ENCODE measurements at regions not wholly inside any gene's neighbourhood (a gene's known extent, or its start where the extent isn't known, plus 50 kb on each side); places are given as distances from the start of the nearest gene placed in this dataset.

DNA sequence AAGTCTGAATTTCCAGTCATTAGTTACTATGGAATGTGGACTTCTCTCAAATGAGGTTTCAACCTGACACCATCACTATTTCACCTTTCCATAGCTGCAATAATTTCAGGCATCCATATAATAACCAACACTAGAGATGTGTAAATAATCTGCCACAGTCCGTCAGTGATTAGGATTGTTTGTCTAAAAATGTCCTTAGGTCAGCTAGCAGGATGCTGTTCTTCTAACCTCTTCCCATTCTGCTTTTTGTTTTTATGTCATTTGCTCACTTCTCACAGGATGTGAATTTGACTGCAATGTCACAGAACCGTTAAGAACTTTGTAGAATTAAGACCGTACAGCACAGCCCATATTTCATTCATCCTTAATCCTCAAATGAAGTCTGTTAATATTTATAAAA lies 166.4 kb upstream of the RASA1 start:
- ATAC-seq (no peak), DNase-seq (ENCODE audit: low spot score) (no peak)
- no peaks in the 10 kb centered on the region for H3K36me3 ChIP-seq (ENCODE audit: insufficient read depth)
- Mint-ChIP-seq H3K9me3 (no peaks in the 10 kb centered on the region; the same call in 2 of the 3 replicates), H3K4me1 (no peaks in the 10 kb centered on the region), H3K36me3 (ENCODE audit: low read depth) (no peaks in the 10 kb centered on the region), H3K27ac (no peak overlapping the region), H3K4me3 (no peak overlapping the region), H3K27me3 (ENCODE audit: insufficient read depth, low read depth, poor library complexity) (no peaks in the 10 kb centered on the region)
- no peak overlapping the region for H3K4me3 ChIP-seq
- no peak for TF ChIP-seq CREB1 (CRISPR knock-in tag; IDR thresholded peaks at IDR 0.05; ENCODE audit: low read depth)
- no peak for TF ChIP-seq JUNB (IDR thresholded peaks at IDR 0.05; ENCODE audit: unreplicated experiment)
- TF ChIP-seq, protein P1, sequence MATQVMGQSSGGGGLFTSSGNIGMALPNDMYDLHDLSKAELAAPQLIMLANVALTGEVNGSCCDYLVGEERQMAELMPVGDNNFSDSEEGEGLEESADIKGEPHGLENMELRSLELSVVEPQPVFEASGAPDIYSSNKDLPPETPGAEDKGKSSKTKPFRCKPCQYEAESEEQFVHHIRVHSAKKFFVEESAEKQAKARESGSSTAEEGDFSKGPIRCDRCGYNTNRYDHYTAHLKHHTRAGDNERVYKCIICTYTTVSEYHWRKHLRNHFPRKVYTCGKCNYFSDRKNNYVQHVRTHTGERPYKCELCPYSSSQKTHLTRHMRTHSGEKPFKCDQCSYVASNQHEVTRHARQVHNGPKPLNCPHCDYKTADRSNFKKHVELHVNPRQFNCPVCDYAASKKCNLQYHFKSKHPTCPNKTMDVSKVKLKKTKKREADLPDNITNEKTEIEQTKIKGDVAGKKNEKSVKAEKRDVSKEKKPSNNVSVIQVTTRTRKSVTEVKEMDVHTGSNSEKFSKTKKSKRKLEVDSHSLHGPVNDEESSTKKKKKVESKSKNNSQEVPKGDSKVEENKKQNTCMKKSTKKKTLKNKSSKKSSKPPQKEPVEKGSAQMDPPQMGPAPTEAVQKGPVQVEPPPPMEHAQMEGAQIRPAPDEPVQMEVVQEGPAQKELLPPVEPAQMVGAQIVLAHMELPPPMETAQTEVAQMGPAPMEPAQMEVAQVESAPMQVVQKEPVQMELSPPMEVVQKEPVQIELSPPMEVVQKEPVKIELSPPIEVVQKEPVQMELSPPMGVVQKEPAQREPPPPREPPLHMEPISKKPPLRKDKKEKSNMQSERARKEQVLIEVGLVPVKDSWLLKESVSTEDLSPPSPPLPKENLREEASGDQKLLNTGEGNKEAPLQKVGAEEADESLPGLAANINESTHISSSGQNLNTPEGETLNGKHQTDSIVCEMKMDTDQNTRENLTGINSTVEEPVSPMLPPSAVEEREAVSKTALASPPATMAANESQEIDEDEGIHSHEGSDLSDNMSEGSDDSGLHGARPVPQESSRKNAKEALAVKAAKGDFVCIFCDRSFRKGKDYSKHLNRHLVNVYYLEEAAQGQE (IDR thresholded peaks at IDR 0.05; ENCODE audit: unreplicated experiment) = no peak
- no peak for TF ChIP-seq ZNF114 (CRISPR knock-in tag; IDR thresholded peaks at IDR 0.05)
- no peak for TF ChIP-seq EZH2 (IDR thresholded peaks at IDR 0.05; ENCODE audit: low read depth, unreplicated experiment)
- TF ChIP-seq STAT1 (IDR thresholded peaks at IDR 0.05; ENCODE audit: unreplicated experiment) = no peak
- no peaks in the 10 kb centered on the region for H4K20me1 ChIP-seq (replicated peaks; ENCODE audit: insufficient read depth)
- H3K4me2 ChIP-seq = no peak overlapping the region
- H3K9me2 ChIP-seq (ENCODE audit: insufficient read depth) = no peaks in the 10 kb centered on the region
- H3K27ac ChIP-seq (ENCODE audit: low read depth) = no peak overlapping the region
- no peaks in the 10 kb centered on the region for H3F3A ChIP-seq (replicated peaks; ENCODE audit: low read depth)
- H3K79me2 ChIP-seq (replicated peaks; ENCODE audit: insufficient read depth) = no peaks in the 10 kb centered on the region
- H3K4me1 ChIP-seq (ENCODE audit: insufficient read depth) = no peaks in the 10 kb centered on the region
- no peaks in the 10 kb centered on the region for H3K27me3 ChIP-seq (ENCODE audit: insufficient read depth)
- H2AFZ ChIP-seq = no peak overlapping the region

DNA sequence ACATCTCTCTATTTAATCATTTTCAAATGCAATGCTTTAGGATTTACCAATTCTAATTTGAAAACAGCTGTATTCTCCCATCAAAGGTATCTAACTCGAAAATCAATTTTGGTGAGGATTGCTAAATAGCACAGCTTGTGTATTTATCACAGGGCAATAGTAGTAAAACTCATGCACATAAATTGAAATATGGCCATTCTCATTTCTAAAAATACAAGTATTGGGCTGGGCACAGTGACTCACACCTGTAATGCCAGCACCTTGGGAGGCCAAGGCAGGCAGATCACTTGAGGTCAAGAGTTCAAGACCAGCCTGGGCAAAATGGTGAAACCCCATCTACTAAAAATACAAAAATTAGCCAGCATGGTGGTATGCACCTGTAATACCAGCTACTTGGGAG lies 164.8 kb upstream of the RASA1 start:
- H3F3A ChIP-seq (replicated peaks; ENCODE audit: low read depth) = no peaks in the 10 kb centered on the region
- H3K4me1 ChIP-seq (ENCODE audit: insufficient read depth) = no peaks in the 10 kb centered on the region
- Mint-ChIP-seq H3K27me3 (ENCODE audit: insufficient read depth, low read depth, poor library complexity) (no peaks in the 10 kb centered on the region), H3K9me3 (no peaks in the 10 kb centered on the region; the same call in 2 of the 3 replicates), H3K4me3 (no peak overlapping the region), H3K36me3 (ENCODE audit: low read depth) (no peaks in the 10 kb centered on the region), H3K27ac (no peak overlapping the region), H3K4me1 (no peaks in the 10 kb centered on the region)
- ATAC-seq (no peak), DNase-seq (ENCODE audit: low spot score) (no peak)
- no peaks in the 10 kb centered on the region for H3K9me2 ChIP-seq (ENCODE audit: insufficient read depth)
- H3K79me2 ChIP-seq (replicated peaks; ENCODE audit: insufficient read depth) = no peaks in the 10 kb centered on the region
- H4K20me1 ChIP-seq (replicated peaks; ENCODE audit: insufficient read depth) = no peaks in the 10 kb centered on the region
- no peaks in the 10 kb centered on the region for H3K36me3 ChIP-seq (ENCODE audit: insufficient read depth)
- H3K4me3 ChIP-seq = no peak overlapping the region
- H3K27me3 ChIP-seq (ENCODE audit: insufficient read depth) = no peaks in the 10 kb centered on the region
- H2AFZ ChIP-seq = no peak overlapping the region
- H3K27ac ChIP-seq (ENCODE audit: low read depth) = no peak overlapping the region
- H3K4me2 ChIP-seq = no peak overlapping the region
- TF ChIP-seq ZNF114 (CRISPR knock-in tag; IDR thresholded peaks at IDR 0.05) = no peak
- TF ChIP-seq CREB1 (CRISPR knock-in tag; IDR thresholded peaks at IDR 0.05; ENCODE audit: low read depth) = no peak
- TF ChIP-seq, protein P2, sequence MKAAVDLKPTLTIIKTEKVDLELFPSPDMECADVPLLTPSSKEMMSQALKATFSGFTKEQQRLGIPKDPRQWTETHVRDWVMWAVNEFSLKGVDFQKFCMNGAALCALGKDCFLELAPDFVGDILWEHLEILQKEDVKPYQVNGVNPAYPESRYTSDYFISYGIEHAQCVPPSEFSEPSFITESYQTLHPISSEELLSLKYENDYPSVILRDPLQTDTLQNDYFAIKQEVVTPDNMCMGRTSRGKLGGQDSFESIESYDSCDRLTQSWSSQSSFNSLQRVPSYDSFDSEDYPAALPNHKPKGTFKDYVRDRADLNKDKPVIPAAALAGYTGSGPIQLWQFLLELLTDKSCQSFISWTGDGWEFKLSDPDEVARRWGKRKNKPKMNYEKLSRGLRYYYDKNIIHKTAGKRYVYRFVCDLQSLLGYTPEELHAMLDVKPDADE (IDR thresholded peaks at IDR 0.05) = no peak
- TF ChIP-seq, protein P3, sequence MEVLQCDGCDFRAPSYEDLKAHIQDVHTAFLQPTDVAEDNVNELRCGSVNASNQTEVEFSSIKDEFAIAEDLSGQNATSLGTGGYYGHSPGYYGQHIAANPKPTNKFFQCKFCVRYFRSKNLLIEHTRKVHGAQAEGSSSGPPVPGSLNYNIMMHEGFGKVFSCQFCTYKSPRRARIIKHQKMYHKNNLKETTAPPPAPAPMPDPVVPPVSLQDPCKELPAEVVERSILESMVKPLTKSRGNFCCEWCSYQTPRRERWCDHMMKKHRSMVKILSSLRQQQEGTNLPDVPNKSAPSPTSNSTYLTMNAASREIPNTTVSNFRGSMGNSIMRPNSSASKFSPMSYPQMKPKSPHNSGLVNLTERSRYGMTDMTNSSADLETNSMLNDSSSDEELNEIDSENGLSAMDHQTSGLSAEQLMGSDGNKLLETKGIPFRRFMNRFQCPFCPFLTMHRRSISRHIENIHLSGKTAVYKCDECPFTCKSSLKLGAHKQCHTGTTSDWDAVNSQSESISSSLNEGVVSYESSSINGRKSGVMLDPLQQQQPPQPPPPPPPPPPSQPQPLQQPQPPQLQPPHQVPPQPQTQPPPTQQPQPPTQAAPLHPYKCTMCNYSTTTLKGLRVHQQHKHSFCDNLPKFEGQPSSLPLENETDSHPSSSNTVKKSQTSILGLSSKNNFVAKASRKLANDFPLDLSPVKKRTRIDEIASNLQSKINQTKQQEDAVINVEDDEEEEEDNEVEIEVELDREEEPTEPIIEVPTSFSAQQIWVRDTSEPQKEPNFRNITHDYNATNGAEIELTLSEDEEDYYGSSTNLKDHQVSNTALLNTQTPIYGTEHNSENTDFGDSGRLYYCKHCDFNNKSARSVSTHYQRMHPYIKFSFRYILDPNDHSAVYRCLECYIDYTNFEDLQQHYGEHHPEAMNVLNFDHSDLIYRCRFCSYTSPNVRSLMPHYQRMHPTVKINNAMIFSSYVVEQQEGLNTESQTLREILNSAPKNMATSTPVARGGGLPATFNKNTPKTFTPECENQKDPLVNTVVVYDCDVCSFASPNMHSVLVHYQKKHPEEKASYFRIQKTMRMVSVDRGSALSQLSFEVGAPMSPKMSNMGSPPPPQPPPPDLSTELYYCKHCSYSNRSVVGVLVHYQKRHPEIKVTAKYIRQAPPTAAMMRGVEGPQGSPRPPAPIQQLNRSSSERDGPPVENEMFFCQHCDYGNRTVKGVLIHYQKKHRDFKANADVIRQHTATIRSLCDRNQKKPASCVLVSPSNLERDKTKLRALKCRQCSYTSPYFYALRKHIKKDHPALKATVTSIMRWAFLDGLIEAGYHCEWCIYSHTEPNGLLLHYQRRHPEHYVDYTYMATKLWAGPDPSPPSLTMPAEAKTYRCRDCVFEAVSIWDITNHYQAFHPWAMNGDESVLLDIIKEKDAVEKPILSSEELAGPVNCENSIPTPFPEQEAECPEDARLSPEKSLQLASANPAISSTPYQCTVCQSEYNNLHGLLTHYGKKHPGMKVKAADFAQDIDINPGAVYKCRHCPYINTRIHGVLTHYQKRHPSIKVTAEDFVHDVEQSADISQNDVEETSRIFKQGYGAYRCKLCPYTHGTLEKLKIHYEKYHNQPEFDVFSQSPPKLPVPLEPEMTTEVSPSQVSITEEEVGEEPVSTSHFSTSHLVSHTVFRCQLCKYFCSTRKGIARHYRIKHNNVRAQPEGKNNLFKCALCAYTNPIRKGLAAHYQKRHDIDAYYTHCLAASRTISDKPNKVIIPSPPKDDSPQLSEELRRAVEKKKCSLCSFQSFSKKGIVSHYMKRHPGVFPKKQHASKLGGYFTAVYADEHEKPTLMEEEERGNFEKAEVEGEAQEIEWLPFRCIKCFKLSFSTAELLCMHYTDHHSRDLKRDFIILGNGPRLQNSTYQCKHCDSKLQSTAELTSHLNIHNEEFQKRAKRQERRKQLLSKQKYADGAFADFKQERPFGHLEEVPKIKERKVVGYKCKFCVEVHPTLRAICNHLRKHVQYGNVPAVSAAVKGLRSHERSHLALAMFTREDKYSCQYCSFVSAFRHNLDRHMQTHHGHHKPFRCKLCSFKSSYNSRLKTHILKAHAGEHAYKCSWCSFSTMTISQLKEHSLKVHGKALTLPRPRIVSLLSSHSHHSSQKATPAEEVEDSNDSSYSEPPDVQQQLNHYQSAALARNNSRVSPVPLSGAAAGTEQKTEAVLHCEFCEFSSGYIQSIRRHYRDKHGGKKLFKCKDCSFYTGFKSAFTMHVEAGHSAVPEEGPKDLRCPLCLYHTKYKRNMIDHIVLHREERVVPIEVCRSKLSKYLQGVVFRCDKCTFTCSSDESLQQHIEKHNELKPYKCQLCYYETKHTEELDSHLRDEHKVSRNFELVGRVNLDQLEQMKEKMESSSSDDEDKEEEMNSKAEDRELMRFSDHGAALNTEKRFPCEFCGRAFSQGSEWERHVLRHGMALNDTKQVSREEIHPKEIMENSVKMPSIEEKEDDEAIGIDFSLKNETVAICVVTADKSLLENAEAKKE (CRISPR knock-in tag; IDR thresholded peaks at IDR 0.05) = no peak
- TF ChIP-seq ZNF331 (CRISPR knock-in tag; IDR thresholded peaks at IDR 0.05; ENCODE audit: low read depth) = no peak
- no peak for TF ChIP-seq NANOG (IDR thresholded peaks at IDR 0.05; ENCODE audit: borderline replicate concordance)
- no peak for TF ChIP-seq STAT1 (IDR thresholded peaks at IDR 0.05; ENCODE audit: unreplicated experiment)
- no peak for TF ChIP-seq EZH2 (IDR thresholded peaks at IDR 0.05; ENCODE audit: low read depth, unreplicated experiment)
- TF ChIP-seq POLR2AphosphoS5 (IDR thresholded peaks at IDR 0.05; ENCODE audit: low read depth) = no peak
- no peak for TF ChIP-seq JUNB (IDR thresholded peaks at IDR 0.05; ENCODE audit: unreplicated experiment)

All from GM23338 (cell line).